ENCODE measurements at regions not wholly inside any gene's neighbourhood (a gene's known extent, or its start where the extent isn't known, plus 50 kb on each side); places are given as distances from the start of the nearest gene placed in this dataset.

GRCh38 chr2:79271456-79271855, 111.9 kb upstream of the REG3A start:
- TF ChIP-seq CTCF (IDR thresholded peaks at IDR 0.05) (no peak), POLR2A (IDR thresholded peaks at IDR 0.05) (no peak)

Data from adrenal gland (tissue), 5 donors.